ENCODE measurements at regions not wholly inside any gene's neighbourhood (a gene's known extent, or its start where the extent isn't known, plus 50 kb on each side); places are given as distances from the start of the nearest gene placed in this dataset.
"Not testable (repeated sequence)": the region's sequence is repeated elsewhere in the genome, so short reads cannot be mapped to it uniquely, and the experiment has no call there.

DNA sequence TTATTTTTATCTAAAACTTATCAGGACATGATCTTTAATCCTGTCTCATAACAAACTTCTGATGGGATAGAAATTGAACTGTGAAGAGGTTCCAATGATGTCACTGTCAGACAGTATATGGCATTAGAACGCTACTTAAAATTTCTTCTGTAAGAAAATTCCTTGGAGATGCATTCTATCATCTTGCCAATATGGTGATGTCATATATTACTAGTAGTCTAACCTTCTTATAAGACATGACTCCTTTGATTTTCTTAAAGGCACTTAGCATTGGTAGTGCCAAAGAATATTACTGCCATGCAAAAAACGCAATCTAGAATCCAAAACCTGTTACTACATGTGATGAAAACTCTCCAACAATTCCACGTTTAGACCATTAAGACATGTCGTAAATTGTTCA is 131.1 kb downstream of the SLC25A46 start:
- no peak for DNase-seq (ENCODE audit: low read depth in 2 of 2)

GRCh38 chr5:110872200-110872599 is 133.4 kb downstream of the SLC25A46 start:
- no peak for DNase-seq (ENCODE audit: low read depth in 2 of 2)

- DNase-seq (ENCODE audit: low read depth in 2 of 2) = no peak
Measured at GRCh38 chr5:110872963-110873362, 134.2 kb downstream of the SLC25A46 start.

- no peak for DNase-seq (ENCODE audit: low read depth in 2 of 2)
Measured at GRCh38 chr5:110873773-110874437, 135.1 kb downstream of the SLC25A46 start.

DNA sequence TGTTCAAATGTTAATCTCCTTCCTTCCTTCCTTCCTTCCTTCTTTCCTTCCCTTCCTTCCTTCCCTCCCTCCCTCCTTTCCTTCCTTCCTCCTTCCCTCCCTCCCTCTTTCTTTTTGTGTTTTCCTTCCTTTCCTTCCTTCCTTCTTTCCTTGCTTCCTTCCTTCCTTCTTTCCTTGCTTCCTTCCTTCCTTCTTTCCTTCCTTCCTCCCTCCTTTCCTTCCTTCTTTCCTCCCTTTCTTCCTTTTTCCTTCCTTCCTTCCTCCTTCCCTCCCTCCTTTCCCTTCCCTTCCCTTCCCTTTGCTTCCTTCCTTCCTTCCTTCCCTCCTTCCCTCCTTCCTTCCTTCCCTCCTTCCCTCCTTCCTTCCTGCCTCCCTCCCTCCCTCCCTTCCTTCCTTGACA is 136.3 kb downstream of the SLC25A46 start:
- not testable (repeated sequence) for DNase-seq (ENCODE audit: low read depth in 2 of 2)

DNA sequence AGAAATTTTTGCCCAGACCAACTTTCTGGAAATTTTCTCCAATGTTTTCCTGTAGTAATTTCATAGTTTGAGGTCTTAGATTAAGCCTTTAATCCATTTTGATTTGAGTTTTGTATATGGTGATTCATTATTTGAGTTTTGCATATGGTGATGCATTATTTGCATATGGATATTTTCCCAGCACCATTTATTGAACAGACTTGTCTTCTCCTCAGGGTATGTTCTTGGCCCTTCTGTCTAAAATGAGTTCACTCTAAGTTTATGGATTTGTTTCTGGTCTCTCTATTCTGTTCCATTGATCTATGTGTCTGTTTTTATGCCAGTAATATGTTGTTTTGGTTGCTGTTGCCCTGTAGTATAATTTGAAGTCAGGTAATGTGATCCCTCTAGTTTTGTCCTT is 139.3 kb downstream of the SLC25A46 start:
- no peak for DNase-seq (ENCODE audit: low read depth in 2 of 2)

GRCh38 chr5:110879675-110880074 is 140.9 kb downstream of the SLC25A46 start:
- no peak for DNase-seq (ENCODE audit: low read depth in 2 of 2)

DNA sequence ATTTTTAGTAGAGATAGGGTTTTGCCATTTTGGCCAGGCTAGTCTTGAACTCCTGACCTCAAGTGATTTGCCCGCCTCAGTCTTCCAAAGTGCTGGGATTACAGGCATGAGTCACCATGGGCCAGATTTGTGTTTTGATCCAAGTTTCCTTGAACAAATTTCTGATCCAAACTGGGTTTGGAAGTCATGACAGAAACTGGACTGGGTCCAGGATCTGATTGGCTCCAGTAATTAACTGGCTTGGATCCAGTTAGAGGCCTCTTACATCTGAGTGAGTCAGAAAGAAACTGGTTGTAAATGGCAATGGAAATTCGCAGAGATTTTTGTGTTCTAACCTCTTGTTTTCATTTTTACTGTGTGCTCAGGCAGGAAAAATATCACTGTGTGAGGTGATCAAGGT is 141.6 kb downstream of the SLC25A46 start:
- no peak for DNase-seq (ENCODE audit: low read depth in 2 of 2)

DNA sequence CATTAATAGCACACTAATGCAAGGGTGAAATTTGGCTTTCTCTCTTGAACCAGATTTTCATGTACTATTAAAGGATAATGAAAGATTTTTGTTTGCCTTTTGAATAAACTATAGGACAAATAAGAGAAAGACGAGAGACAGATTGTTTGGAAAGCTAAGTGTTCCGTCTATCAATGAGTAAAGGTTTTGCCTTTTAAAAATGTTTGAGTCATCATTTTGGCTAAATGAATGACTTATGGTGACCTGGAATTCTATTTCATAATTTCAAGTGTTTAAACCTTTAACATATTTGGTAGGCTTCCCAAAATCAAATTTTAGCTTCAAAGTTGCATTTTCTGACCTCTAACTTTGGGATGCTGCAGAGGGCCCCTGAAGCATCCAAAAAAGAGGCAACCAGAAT is 145.2 kb downstream of the SLC25A46 start:
- no peak for DNase-seq (ENCODE audit: low read depth in 2 of 2)

GRCh38 chr5:110887170-110887569 is 148.4 kb downstream of the SLC25A46 start:
- DNase-seq (ENCODE audit: low read depth in 2 of 2) = not testable (repeated sequence)

DNA sequence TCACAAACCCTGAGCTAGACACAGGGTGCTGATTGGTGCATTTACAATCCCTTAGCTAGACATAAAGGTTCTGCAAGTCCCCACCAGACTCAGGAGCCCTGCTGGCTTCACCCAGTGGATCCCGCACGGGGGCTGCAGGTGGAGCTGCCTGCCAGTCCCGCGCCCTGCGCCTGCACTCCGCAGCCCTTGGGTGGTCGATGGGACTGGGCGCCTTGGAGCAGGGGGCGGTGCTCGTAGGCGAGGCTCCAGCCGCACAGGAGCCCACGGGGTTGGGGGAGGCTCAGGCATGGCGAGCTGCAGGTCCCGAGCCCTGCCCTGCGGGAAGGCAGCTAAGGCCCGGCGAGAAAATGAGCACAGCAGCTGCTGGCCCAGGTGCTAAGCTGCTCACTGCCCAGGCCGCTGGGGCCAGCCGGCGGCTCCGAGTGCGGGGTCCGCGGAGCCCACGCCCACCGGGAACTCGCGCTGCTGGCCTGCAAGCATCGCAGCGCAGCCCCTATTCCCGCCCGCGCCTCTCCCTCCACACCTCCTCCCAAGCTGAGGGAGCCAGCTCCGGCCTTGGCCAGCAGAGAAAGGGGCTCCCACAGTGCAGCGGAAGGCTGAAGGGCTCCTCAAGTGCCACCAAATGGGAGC is 155.2 kb downstream of the SLC25A46 start:
- not testable (repeated sequence) for DNase-seq (ENCODE audit: low read depth in 2 of 2)

DNA sequence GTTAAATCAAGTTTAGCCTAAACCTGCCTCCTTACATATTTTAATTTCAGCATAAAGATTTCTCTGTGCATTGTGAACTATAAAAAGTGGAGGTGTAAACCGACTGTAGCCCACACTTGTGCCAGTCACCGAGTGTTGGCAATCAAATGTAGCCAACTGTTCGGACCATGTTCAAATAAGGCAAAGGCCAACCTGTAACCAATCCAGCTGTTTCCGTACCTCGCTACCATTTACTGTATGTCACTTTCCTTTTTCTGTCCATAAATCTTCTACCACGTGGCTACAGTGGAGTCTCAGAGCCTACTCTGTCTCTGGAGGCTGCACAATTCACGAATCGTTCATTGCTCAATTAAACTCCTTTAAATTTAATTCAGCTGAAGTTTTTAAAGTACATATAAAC is 156.0 kb downstream of the SLC25A46 start:
- DNase-seq (ENCODE audit: low read depth in 2 of 2) = no peak

- no peak for DNase-seq (ENCODE audit: low read depth in 2 of 2)
Measured at GRCh38 chr5:110896901-110897300, 158.1 kb downstream of the SLC25A46 start.

GRCh38 chr5:110899566-110900412 is 161.0 kb downstream of the SLC25A46 start:
- DNase-seq (ENCODE audit: low read depth in 2 of 2) = peak in 1 of 2 donors; percentile 1

- DNase-seq (ENCODE audit: low read depth in 2 of 2) = no peak
Measured at GRCh38 chr5:110900829-110901228, 162.0 kb downstream of the SLC25A46 start.

DNA sequence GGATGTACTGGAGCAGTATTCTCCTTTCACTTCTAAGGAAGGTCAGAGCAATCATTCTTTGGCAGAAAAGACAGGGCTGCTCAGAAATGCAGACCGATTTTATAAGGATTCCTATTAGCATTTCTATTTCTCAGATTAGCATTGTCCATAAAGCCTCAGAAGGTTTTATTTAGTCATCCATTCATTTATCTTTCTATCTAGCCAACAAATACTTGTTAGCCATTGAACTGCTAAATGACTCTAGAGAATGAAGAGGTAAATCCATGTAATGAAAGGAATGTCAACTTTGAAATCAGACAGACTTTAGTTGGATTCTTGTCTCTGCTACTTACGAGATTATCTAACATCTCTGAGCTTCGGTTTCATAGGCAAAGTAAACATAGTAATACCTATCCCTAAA is 165.2 kb downstream of the SLC25A46 start:
- no peak for DNase-seq (ENCODE audit: low read depth in 2 of 2)

DNA sequence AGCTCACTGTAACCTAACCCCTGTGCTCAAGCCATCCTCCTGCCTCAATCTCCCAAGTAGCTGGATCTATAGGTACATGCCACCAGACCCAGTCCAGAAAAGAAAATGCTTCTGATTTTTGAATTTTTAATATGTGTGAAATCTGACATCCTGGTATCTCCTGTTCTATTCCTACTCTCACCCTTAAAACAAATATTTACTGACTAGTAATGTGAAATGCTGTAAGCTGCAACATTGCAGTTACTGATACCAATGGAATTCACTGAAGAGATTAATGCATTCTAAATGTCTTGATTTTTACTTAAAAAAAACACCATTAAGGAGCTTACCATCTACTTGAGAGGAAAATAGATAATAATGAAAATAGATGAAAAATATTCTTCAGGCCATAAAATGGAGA is 162.7 kb upstream of the TSLP start:
- DNase-seq (ENCODE audit: low read depth in 2 of 2) = no peak

DNA sequence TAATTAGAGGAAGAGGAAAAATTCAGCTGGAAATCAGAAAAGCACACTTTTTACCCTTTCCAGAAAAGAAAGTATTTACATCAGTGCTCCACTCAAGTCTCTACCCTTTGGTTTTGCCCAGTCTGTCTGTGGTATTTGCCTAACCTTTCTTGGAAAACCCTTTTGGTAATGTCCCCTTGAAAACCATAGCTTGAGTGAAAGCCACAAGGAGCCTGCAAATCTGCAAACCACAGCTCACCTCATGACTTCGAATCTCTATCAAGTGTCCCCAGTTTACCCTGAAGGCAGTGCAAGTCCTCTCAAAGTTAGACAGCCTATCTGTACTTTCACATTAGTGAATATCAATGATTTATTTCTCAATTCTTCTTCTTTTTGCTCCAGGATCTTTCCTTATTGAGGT is 162.1 kb upstream of the TSLP start:
- no peak for DNase-seq (ENCODE audit: low read depth in 2 of 2)

DNA sequence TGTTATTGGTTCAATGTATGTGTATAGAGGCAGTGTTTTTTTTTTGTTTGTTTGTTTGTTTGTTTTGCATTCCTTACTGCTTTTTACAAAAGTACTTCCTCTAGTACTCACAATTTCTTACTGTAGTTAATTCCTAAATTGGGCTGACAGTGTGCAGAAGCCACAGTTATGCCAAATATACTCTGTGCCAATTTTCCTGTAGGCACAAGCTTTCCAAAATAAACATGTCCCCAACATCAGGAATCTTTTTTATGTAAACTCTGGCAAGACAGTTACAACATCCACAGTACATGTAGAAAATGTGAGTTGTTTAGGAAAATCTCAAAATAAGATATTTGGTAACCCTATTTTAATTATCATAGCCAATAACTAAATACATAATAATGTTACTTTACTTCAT is 161.6 kb upstream of the TSLP start:
- DNase-seq (ENCODE audit: low read depth in 2 of 2) = no peak

DNA sequence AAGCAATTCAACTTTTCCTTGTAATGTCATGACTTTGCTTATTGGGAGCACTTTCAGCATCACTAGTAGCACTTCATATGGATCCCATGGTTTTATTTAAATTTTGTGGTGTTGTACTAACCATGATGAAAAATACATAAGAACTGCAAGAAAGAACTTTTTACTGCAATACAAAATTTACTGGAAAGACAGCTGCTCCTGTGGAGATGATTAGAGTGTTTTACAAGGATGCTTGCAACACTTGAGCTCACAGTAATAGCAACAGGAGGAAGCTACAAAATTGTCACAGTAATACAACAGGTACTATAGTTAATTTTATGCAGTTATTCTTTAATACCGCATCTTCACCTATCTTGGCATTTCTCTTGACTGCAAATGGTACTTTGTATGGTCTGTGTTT is 158.3 kb upstream of the TSLP start:
- no peak for DNase-seq (ENCODE audit: low read depth in 2 of 2)

GRCh38 chr5:110916381-110917049 is 155.0 kb upstream of the TSLP start:
- DNase-seq (ENCODE audit: low read depth in 2 of 2) = no peak

DNA sequence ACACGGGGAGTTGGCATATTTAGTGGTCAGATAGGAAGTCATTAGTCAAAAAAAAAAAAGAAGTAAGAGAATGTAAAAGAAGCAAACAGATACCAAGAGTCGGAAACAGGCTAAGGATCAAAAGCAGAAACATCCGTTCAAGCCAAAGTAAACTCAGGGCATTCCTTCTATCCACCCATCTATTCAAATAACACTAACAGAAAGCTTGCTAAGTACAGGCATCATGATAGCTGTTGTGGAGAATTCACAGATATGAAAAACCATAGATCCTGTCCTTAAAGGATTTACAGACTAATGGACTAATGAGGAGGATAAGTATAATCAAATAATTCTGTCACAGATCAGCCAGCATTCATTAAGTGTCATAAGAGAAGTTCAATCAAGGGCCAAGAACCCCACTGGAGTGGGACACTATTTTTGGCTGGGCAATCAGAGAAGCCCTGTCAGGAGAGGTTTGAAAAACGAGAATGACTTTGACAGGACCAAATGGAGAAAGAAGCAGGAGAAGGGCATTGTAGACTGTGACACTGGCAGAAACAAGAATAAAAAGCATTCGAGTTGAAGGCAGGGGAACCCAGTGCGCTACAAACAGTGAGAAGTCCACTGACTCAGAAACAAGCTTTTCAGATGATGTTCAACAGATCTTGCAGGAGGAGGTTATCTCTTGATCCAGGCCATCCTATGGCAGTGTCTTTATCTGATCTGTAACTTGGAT is 154.2 kb upstream of the TSLP start:
- no peak for DNase-seq (ENCODE audit: low read depth in 2 of 2)

Data from stimulated activated CD8-positive, alpha-beta memory T cell treated with anti-CD3 and anti-CD28 coated beads, Interleukin-2, amount 100 ng/mL, for 48 hours (primary cell).